Mesenchymal stem cell (in vitro differentiated cells and primary cell): ENCODE measurements at regions not wholly inside any gene's neighbourhood (a gene's known extent, or its start where the extent isn't known, plus 50 kb on each side); places are given as distances from the start of the nearest gene placed in this dataset.
A peak's percentile ranks its signal among the peaks of the same experiment; 100 is the strongest.

Source experiments
- DNase-seq: peaks from one replicate; pipeline ENCODE4 v3.0.0-alpha.2; 2013
- H2AFZ ChIP-seq: one replicate; pipeline ENCODE4 v1.6.1; 2013; ENCODE audit warnings: low read depth, mild to moderate bottlenecking, control low read depth, inconsistent platforms, low read length, moderate library complexity
- H2AK5ac ChIP-seq: 2 replicates; pipeline ENCODE4 v1.6.1; 2013; ENCODE audit warnings: low read length, moderate library complexity, mild to moderate bottlenecking, inconsistent platforms; ENCODE audit not compliant: severe bottlenecking
- H2BK120ac ChIP-seq: one replicate; pipeline ENCODE4 v1.6.1; 2013; ENCODE audit warnings: low read depth, mild to moderate bottlenecking, inconsistent platforms, low read length, moderate library complexity
- H2BK12ac ChIP-seq, 2 experiments: one replicate each; pipeline ENCODE4 v1.6.1; 2013; ENCODE audit warnings: inconsistent platforms in 2 of 2, low read length in 2 of 2, mild to moderate bottlenecking in 2 of 2, moderate library complexity in 2 of 2, control low read depth in 1 of 2
- H2BK15ac ChIP-seq: one replicate; pipeline ENCODE4 v1.6.1; 2013; ENCODE audit warnings: mild to moderate bottlenecking, low read depth, inconsistent platforms; ENCODE audit not compliant: poor library complexity, severe bottlenecking
- H2BK5ac ChIP-seq: 2 replicates; pipeline ENCODE4 v1.6.1; 2013; ENCODE audit warnings: low read depth, mild to moderate bottlenecking, low read length, control low read depth, inconsistent platforms; ENCODE audit not compliant: poor library complexity, severe bottlenecking
- H3K14ac ChIP-seq, 2 experiments: one replicate each; pipeline ENCODE4 v1.6.1; 2013; ENCODE audit warnings: inconsistent platforms in 2 of 2, low read length in 2 of 2, control low read depth in 1 of 2, mild to moderate bottlenecking in 1 of 2, moderate library complexity in 1 of 2
- H3K18ac ChIP-seq, 2 experiments: one replicate each; pipeline ENCODE4 v1.6.1; 2013; ENCODE audit warnings: inconsistent platforms in 2 of 2, low read length in 2 of 2, control low read depth in 1 of 2, low read depth in 1 of 2, mild to moderate bottlenecking in 1 of 2
- H3K23ac ChIP-seq, 2 experiments: one replicate each; pipeline ENCODE4 v1.6.1; 2013; ENCODE audit warnings: inconsistent platforms in 2 of 2, low read length in 2 of 2, mild to moderate bottlenecking in 2 of 2, moderate library complexity in 2 of 2, control low read depth in 1 of 2
- H3K27ac ChIP-seq: 2 replicates; pipeline ENCODE4 v1.5.1; 2013; ENCODE audit warnings: mild to moderate bottlenecking, moderate library complexity, low read length, control low read depth, inconsistent platforms; ENCODE audit not compliant: poor library complexity, severe bottlenecking
- H3K27me3 ChIP-seq, 2 experiments: 2 replicates each; pipeline versions ENCODE4 v1.6.1 to v1.7.0; 2013; ENCODE audit warnings: low read length in 2 of 2, mild to moderate bottlenecking in 2 of 2, moderate library complexity in 2 of 2, control low read depth in 1 of 2, inconsistent platforms in 1 of 2; ENCODE audit not compliant: control insufficient read depth in 1 of 2, insufficient read depth in 1 of 2
- H3K36me3 ChIP-seq, 2 experiments: 2 replicates each; pipeline versions ENCODE4 v1.6.1 to v1.7.0; 2013; ENCODE audit warnings: low read length in 2 of 2, control low read depth in 1 of 2, inconsistent platforms in 1 of 2, low read depth in 1 of 2, mild to moderate bottlenecking in 1 of 2; ENCODE audit not compliant: insufficient read depth in 2 of 2, control insufficient read depth in 1 of 2
- H3K4ac ChIP-seq, 2 experiments: one replicate each; pipeline ENCODE4 v1.6.1; 2013; ENCODE audit warnings: inconsistent platforms in 2 of 2, low read length in 2 of 2, mild to moderate bottlenecking in 2 of 2, moderate library complexity in 2 of 2, control low read depth in 1 of 2, low read depth in 1 of 2
- H3K4me1 ChIP-seq: 2 replicates; pipeline ENCODE4 v1.6.1; 2013; ENCODE audit warnings: low read depth, low read length, control low read depth; ENCODE audit not compliant: control insufficient read depth, insufficient read depth
- H3K4me2 ChIP-seq: 2 replicates; pipeline ENCODE4 v1.6.1; 2013; ENCODE audit warnings: low read length, mild to moderate bottlenecking, inconsistent platforms; ENCODE audit not compliant: poor library complexity, severe bottlenecking
- H3K4me3 ChIP-seq, 2 experiments: 2 replicates each; pipeline versions ENCODE4 v1.5.1 to v1.7.0; 2013; ENCODE audit warnings: low read length in 2 of 2, mild to moderate bottlenecking in 2 of 2, control low read depth in 1 of 2, low read depth in 1 of 2; ENCODE audit not compliant: insufficient read depth in 1 of 2
- H3K79me1 ChIP-seq: replicated peaks from 2 replicates; pipeline ENCODE4 v1.6.1; 2013; ENCODE audit warnings: mild to moderate bottlenecking, control low read depth, low read length, inconsistent platforms; ENCODE audit not compliant: poor library complexity, severe bottlenecking
- H3K9ac ChIP-seq: 2 replicates; pipeline ENCODE4 v1.7.0; 2013; ENCODE audit warnings: mild to moderate bottlenecking, low read length, moderate library complexity
- H3K9me3 ChIP-seq: 2 replicates; pipeline ENCODE4 v1.7.0; 2013; ENCODE audit warnings: mild to moderate bottlenecking, low read length; ENCODE audit not compliant: control insufficient read depth
- H4K8ac ChIP-seq: one replicate; pipeline ENCODE4 v1.6.1; 2013; ENCODE audit warnings: inconsistent platforms, mild to moderate bottlenecking, low read length, moderate library complexity
- H4K91ac ChIP-seq: one replicate; pipeline ENCODE4 v1.6.1; 2013; ENCODE audit warnings: mild to moderate bottlenecking, low read length, inconsistent platforms
- WGBS: methylation state at CpG from one replicate; pipeline ENCODE4 v1.1.7; 2013; ENCODE audit warnings: mixed read lengths; 5-methylcytosine and 5-hydroxymethylcytosine counted together

DNA sequence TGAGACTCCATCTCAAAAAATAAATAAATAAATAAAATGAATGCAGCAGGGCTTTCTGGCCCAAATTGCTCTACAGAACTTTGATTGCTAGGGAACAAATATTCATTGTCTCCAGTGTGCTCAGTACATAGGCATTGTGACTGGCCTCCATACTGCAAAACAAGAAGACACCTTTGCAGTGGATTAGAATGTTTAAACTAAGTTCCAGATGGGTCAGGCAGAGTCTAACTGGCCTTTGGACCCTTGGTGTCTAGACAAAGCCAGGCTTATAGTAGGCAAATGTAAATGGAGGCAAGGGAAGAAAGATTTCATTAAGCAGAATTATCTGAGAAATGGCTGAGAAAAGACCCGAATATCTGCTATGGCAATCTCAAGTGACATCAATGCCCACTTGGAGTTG lies 335.2 kb upstream of the C2CD4B start:
- no peak overlapping the region for H2AK5ac ChIP-seq
- peaks cover 14% of the 10 kb centered on the region for H3K79me1 ChIP-seq
- no peak overlapping the region for H4K8ac ChIP-seq
- H3K4me1 ChIP-seq: peaks cover 17% of the 10 kb centered on the region
- no peak overlapping the region for H3K4me2 ChIP-seq
- no peaks in the 10 kb centered on the region for H3K36me3 ChIP-seq
- no peak overlapping the region for H3K9ac ChIP-seq
- H2BK15ac ChIP-seq: no peak overlapping the region
- no peaks in the 10 kb centered on the region for H3K9me3 ChIP-seq
- H3K18ac ChIP-seq: no peak overlapping the region
- no peak overlapping the region for H3K27ac ChIP-seq
- H3K4me3 ChIP-seq: no peak overlapping the region
- H2BK5ac ChIP-seq: no peak overlapping the region
- H2BK120ac ChIP-seq: no peak overlapping the region
- H2BK12ac ChIP-seq: no peak overlapping the region
- H2AFZ ChIP-seq: no peak overlapping the region
- no peak overlapping the region for H3K4ac ChIP-seq
- DNase-seq: no peak
- no peak overlapping the region for H3K14ac ChIP-seq
- no peak overlapping the region for H4K91ac ChIP-seq
- no peak overlapping the region for H3K23ac ChIP-seq
- 96% methylated on average over 1 of the region's 1 CpG for WGBS
- H3K27me3 ChIP-seq: no peaks in the 10 kb centered on the region

DNA sequence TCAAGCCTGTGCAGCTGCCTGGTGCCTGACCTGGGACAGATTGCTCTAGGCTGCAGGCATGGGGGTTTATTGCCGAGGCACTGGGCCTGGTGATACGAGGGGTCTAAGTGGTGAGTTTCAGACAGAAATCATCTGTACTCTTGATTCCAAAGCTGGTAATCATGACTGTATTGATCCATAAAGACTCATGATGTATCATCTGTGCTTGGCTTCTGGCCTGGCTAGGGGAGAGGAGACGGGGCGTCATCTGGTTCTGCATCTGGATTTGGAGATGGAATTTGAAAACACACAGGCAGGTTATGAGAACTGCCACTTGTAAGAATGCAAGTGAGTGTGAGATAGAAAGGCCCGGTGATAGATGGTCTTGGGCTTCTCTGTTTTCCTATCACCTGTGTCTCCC lies 337.4 kb upstream of the C2CD4B start:
- no peak overlapping the region for H4K8ac ChIP-seq
- peak overlapping the region in 1 of 2 experiments; percentile 5 for H3K4ac ChIP-seq
- H3K4me3 ChIP-seq: no peak overlapping the region
- no peak overlapping the region for H3K18ac ChIP-seq
- H2AFZ ChIP-seq: no peak overlapping the region
- no peaks in the 10 kb centered on the region for H3K9me3 ChIP-seq
- 95% methylated on average over 4 of the region's 5 CpGs for WGBS
- DNase-seq: no peak
- no peak overlapping the region for H4K91ac ChIP-seq
- H3K4me2 ChIP-seq: no peak overlapping the region
- H2BK15ac ChIP-seq: no peak overlapping the region
- peak overlapping the region in 1 of 2 experiments; percentile 42 for H3K14ac ChIP-seq
- H3K23ac ChIP-seq: no peak overlapping the region
- H3K9ac ChIP-seq: no peak overlapping the region
- peaks cover 14% of the 10 kb centered on the region for H3K79me1 ChIP-seq
- H3K36me3 ChIP-seq: no peaks in the 10 kb centered on the region
- no peak overlapping the region for H3K27ac ChIP-seq
- H3K4me1 ChIP-seq: peaks cover 21% of the 10 kb centered on the region
- H3K27me3 ChIP-seq: no peaks in the 10 kb centered on the region
- peak overlapping the region; percentile 17 to 57 for H2BK12ac ChIP-seq
- no peak overlapping the region for H2BK5ac ChIP-seq
- no peak overlapping the region for H2BK120ac ChIP-seq
- H2AK5ac ChIP-seq: peak overlapping the region; percentile 3

DNA sequence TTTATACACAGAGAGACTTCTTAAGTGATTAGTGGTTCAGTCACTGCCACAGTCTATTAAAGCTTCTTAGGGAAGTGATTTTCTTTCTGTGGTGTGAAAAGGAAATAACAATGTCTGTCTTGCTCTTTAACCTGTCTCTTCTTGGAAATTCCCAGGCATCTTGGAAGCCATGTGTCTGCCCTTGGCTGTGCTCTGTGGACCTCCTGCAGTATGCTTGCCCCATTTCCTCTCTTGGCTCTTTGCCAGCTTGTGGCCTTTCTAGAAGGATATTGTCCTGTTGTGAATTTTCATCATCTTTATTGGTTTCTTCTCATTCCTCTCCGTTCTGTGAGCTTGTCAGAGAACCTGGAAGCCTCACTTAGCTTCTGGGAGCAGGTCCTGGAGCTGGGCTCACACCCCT lies 338.4 kb upstream of the C2CD4B start:
- H4K8ac ChIP-seq: peak overlapping the region; percentile 57
- no peak overlapping the region for H2BK5ac ChIP-seq
- 30% methylated on average over 1 of the region's 1 CpG for WGBS
- DNase-seq: peak; percentile 85
- peaks cover 14% of the 10 kb centered on the region for H3K79me1 ChIP-seq
- no peak overlapping the region for H3K4me3 ChIP-seq
- no peak overlapping the region for H2BK120ac ChIP-seq
- peak overlapping the region in 1 of 2 experiments; percentile 58 for H2BK12ac ChIP-seq
- H3K14ac ChIP-seq: no peak overlapping the region
- H3K9me3 ChIP-seq: no peaks in the 10 kb centered on the region
- H2AFZ ChIP-seq: no peak overlapping the region
- no peak overlapping the region for H2BK15ac ChIP-seq
- no peaks in the 10 kb centered on the region for H3K27me3 ChIP-seq
- H3K18ac ChIP-seq: peak overlapping the region in 1 of 2 experiments; percentile 5
- H2AK5ac ChIP-seq: no peak overlapping the region
- no peak overlapping the region for H3K23ac ChIP-seq
- H4K91ac ChIP-seq: no peak overlapping the region
- peak overlapping the region; percentile 53 for H3K27ac ChIP-seq
- H3K4me2 ChIP-seq: peak overlapping the region; percentile 17
- H3K9ac ChIP-seq: no peak overlapping the region
- H3K4ac ChIP-seq: peak overlapping the region in 1 of 2 experiments; percentile 56
- H3K36me3 ChIP-seq: no peaks in the 10 kb centered on the region
- H3K4me1 ChIP-seq: peaks cover 21% of the 10 kb centered on the region

DNA sequence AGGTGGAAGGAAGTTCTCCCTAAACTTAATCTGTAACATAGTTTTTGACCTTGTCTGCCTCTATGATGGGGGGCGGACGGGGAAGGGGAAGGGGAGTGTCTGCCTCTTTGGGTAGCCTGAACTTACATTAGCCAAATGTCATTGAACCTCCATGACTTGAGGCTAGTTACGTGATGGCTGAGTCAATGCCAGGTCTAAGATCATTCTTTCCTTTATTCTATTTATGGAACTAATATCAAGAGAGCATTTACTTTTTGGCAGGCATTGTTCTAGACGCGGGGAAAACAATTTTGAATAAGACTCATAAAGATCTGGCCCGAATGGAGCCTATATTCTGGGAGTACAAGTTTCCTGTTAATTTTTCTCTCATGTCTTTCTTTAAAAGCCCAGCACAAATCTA lies 340.7 kb upstream of the C2CD4B start:
- peak overlapping the region in 1 of 2 experiments; percentile 85 for H3K4ac ChIP-seq
- no peak overlapping the region for H3K14ac ChIP-seq
- H3K27me3 ChIP-seq: no peaks in the 10 kb centered on the region
- no peak overlapping the region for H4K8ac ChIP-seq
- no peaks in the 10 kb centered on the region for H3K36me3 ChIP-seq
- no peaks in the 10 kb centered on the region for H3K9me3 ChIP-seq
- H3K27ac ChIP-seq: peak overlapping the region; percentile 23
- H2BK15ac ChIP-seq: no peak overlapping the region
- H2BK12ac ChIP-seq: peak overlapping the region in 1 of 2 experiments; percentile 91
- no peak overlapping the region for H2AK5ac ChIP-seq
- H3K4me2 ChIP-seq: no peak overlapping the region
- 82% methylated on average over 5 of the region's 6 CpGs for WGBS
- no peak overlapping the region for H3K23ac ChIP-seq
- H2AFZ ChIP-seq: no peak overlapping the region
- H3K4me1 ChIP-seq: peaks cover 17% of the 10 kb centered on the region
- H2BK5ac ChIP-seq: no peak overlapping the region
- H3K9ac ChIP-seq: peak overlapping the region; percentile 80
- peaks cover 18% of the 10 kb centered on the region for H3K79me1 ChIP-seq
- DNase-seq: no peak
- H3K18ac ChIP-seq: peak overlapping the region; percentile 86 to 88
- H3K4me3 ChIP-seq: peak overlapping the region in 1 of 2 experiments; percentile 40
- H2BK120ac ChIP-seq: no peak overlapping the region
- no peak overlapping the region for H4K91ac ChIP-seq
